HG03159 (cell line): ENCODE measurements at regions not wholly inside any gene's neighbourhood (a gene's known extent, or its start where the extent isn't known, plus 50 kb on each side); places are given as distances from the start of the nearest gene placed in this dataset.

Experiments used
- ATAC-seq: cut with Tn5 transposase; IDR thresholded peaks from one replicate; pipeline ENCODE4 v1.9.1; 2021; ENCODE audit warnings: mild to moderate bottlenecking, moderate library complexity; ENCODE audit not compliant: unreplicated experiment

GRCh38 chr3:152185891-152186630 is 82.7 kb upstream of the MBNL1 start:
- no peak for ATAC-seq

GRCh38 chr3:152190636-152191183 is 78.0 kb upstream of the MBNL1 start:
- ATAC-seq = no peak

- no peak for ATAC-seq
These were observed 76.7 kb upstream of the MBNL1 start for GRCh38 chr3:152192050-152192449.

GRCh38 chr3:152192936-152193672 is 75.6 kb upstream of the MBNL1 start:
- peak; percentile 2 for ATAC-seq

GRCh38 chr3:152193673-152194267 is 75.0 kb upstream of the MBNL1 start:
- peak; percentile 65 for ATAC-seq

GRCh38 chr3:152195206-152195605 is 73.5 kb upstream of the MBNL1 start:
- ATAC-seq = no peak

- peak; percentile 53 for ATAC-seq
These were observed 71.9 kb upstream of the MBNL1 start for GRCh38 chr3:152196782-152197181.

GRCh38 chr3:152197451-152197850 is 71.3 kb upstream of the MBNL1 start:
- ATAC-seq = no peak

GRCh38 chr3:152197937-152198336 is 70.8 kb upstream of the MBNL1 start:
- ATAC-seq = no peak

GRCh38 chr3:152198665-152199064 is 70.1 kb upstream of the MBNL1 start:
- no peak for ATAC-seq

GRCh38 chr3:152199102-152199840 is 69.5 kb upstream of the MBNL1 start:
- no peak for ATAC-seq

- ATAC-seq = no peak
These were observed 68.0 kb upstream of the MBNL1 start for GRCh38 chr3:152200476-152201420.

- no peak for ATAC-seq
These were observed 65.6 kb upstream of the MBNL1 start for GRCh38 chr3:152202976-152203626.

- no peak for ATAC-seq
These were observed 65.1 kb upstream of the MBNL1 start for GRCh38 chr3:152203652-152204051.

- no peak for ATAC-seq
These were observed 64.5 kb upstream of the MBNL1 start for GRCh38 chr3:152204218-152204617.

- ATAC-seq = peak; percentile 62
These were observed 63.6 kb upstream of the MBNL1 start for GRCh38 chr3:152205097-152205593.

- ATAC-seq = no peak
These were observed 62.4 kb upstream of the MBNL1 start for GRCh38 chr3:152206243-152206760.

GRCh38 chr3:152208439-152208838 is 60.3 kb upstream of the MBNL1 start:
- no peak for ATAC-seq

GRCh38 chr3:152209060-152209459 is 59.7 kb upstream of the MBNL1 start:
- no peak for ATAC-seq
